Aorta (tissue), 5 donors: ENCODE measurements at regions not wholly inside any gene's neighbourhood (a gene's known extent, or its start where the extent isn't known, plus 50 kb on each side); places are given as distances from the start of the nearest gene placed in this dataset.

ENCODE experiments used
- ATAC-seq: fragments of 200-7000 bp; cut with Tn5 transposase; one replicate; pipeline ENCODE4 v1.9.1; 2022; ENCODE audit warnings: moderate library complexity; ENCODE audit not compliant: low FRiP score
- DNase-seq, 2 donors: peaks; one replicate each; pipeline ENCODE4 v3.0.0-alpha.2; 2020
- H3K27ac ChIP-seq, 2 donors: one replicate each; pipeline ENCODE4 v1.5.1; 2013; ENCODE audit warnings: low read length in 2 of 2, mild to moderate bottlenecking in 2 of 2, moderate library complexity in 2 of 2, control low read depth in 1 of 2, inconsistent platforms in 1 of 2, low read depth in 1 of 2
- H3K27me3 ChIP-seq, 2 donors: one replicate each; pipeline ENCODE4 v1.6.1; 2013; ENCODE audit warnings: control low read depth in 1 of 2, low read length in 1 of 2, mild to moderate bottlenecking in 1 of 2, moderate library complexity in 1 of 2; ENCODE audit not compliant: insufficient read depth in 2 of 2, control insufficient read depth in 1 of 2
- H3K36me3 ChIP-seq, 2 donors: one replicate each; pipeline ENCODE4 v1.6.1; 2013; ENCODE audit warnings: control low read depth in 1 of 2, low read length in 1 of 2, mild to moderate bottlenecking in 1 of 2; ENCODE audit not compliant: insufficient read depth in 2 of 2, control insufficient read depth in 1 of 2
- H3K4me1 ChIP-seq, 2 donors: one replicate each; pipeline ENCODE4 v1.6.1; 2013; ENCODE audit warnings: low read length in 2 of 2, control low read depth in 1 of 2, mild to moderate bottlenecking in 1 of 2, moderate library complexity in 1 of 2; ENCODE audit not compliant: insufficient read depth in 2 of 2, control insufficient read depth in 1 of 2
- H3K4me3 ChIP-seq, 2 donors: one replicate each; pipeline ENCODE4 v1.5.1; 2013; ENCODE audit warnings: low read length in 2 of 2, control low read depth in 1 of 2, mild to moderate bottlenecking in 1 of 2
- H3K9me3 ChIP-seq: one replicate; pipeline ENCODE4 v1.6.1; 2013; ENCODE audit warnings: mild to moderate bottlenecking, low read length; ENCODE audit not compliant: control insufficient read depth
- WGBS, 2 donors: extraction: QIAGEN DNeasy Blood & Tissue Kit; methylation state at CpG; one replicate each; pipeline ENCODE4 v1.1.7; 2013; 5-methylcytosine and 5-hydroxymethylcytosine counted together
- intact Hi-C, 2 donors: fragments of 100-400 bp; cut with DNase I; formaldehyde crosslinking; loops; one replicate each; pipeline versions ENCODE4 v1.14.2 to v1.15.0; 2022
- donor health status: healthy with polysubstance abuse.
- donor health status: Bipolar disorder and iron deficiency.
- donor health status: DM: no; HTN: no; CAD: no.
- donor health status: DM: no; HTN: no; CAD: no.
- donor health status: DM: yes; HTN: yes; CAD: no.

GRCh38 chr2:75416420-75417342 lies 144.1 kb downstream of the EVA1A start:
- intact Hi-C loops, result no loop called here

DNA sequence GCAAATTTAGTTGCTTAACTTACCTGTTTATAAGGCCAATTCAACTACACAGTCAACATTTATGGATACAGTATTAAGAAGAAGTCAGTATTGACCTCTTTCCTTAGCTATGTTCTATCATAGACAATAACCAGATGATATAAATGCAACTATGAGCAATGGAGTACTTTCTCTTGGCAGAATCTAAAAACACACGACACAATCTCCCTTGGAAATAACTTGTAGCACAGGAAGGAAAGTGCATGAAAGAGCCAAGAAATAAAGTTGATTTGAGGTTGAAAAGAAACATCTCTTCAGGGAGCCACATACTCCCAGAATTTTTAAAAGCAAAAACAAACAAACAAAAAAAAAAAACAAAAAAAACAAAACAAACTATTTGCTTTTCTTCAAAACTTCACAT lies 145.0 kb downstream of the EVA1A start:
- intact Hi-C loops, result no loop called here

More at GRCh38 chr2:75416420-75417342, 144.1 kb downstream of the EVA1A start:
- no peak for ATAC-seq
- no peaks in the 10 kb centered on the region for H3K4me1 ChIP-seq
- WGBS, 2 donors, result 26% methylated on average over 5 of the region's 5 CpGs
- no peak overlapping the region for H3K27ac ChIP-seq
- no peaks in the 10 kb centered on the region for H3K36me3 ChIP-seq
- no peak for DNase-seq
- H3K4me3 ChIP-seq, result no peak overlapping the region
- peaks cover 0 to 2% of the 10 kb centered on the region in 2 donors for H3K27me3 ChIP-seq
- H3K9me3 ChIP-seq, result no peaks in the 10 kb centered on the region

DNA sequence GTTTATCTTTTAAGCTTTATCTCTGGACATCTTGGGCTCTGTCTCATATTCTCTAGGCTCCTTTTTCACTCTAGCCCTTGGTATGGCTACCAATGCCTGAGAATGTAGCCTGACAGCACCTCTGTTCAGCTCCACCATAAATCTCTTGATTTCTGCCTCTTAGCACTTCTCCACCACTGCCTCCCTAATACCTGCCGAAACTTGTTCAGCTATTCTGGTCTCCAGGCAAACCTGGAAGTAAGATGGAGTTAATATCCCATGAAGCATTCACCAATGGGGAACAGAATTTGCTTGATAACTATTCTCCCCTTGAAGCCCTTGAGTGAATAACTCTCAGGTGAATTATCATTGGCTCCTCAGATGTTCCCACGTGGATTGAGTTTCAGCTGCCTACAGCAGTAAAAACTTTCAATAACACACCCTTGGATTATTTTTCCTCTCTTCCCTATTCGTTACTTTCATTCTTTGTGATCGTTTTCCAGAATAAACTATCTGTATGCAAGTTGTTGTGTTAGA lies 145.6 kb downstream of the EVA1A start:
- intact Hi-C loops, result no loop called here
- Histone ChIP-seq H3K9me3 (no peaks in the 10 kb centered on the region), H3K27ac (no peak overlapping the region), H3K36me3 (no peaks in the 10 kb centered on the region), H3K4me1 (no peaks in the 10 kb centered on the region), H3K4me3 (no peak overlapping the region), H3K27me3 (peaks cover 0 to 2% of the 10 kb centered on the region in 2 donors)
- DNase-seq (no peak), ATAC-seq (no peak)
- WGBS, 2 donors, result 80 to 82% methylated on average over 4 of the region's 4 CpGs

More for the DNA sequence above, 145.0 kb downstream of the EVA1A start:
- Histone ChIP-seq H3K27me3 (peaks cover 0 to 2% of the 10 kb centered on the region in 2 donors), H3K36me3 (no peaks in the 10 kb centered on the region), H3K4me1 (no peaks in the 10 kb centered on the region), H3K4me3 (no peak overlapping the region), H3K9me3 (no peaks in the 10 kb centered on the region), H3K27ac (no peak overlapping the region)
- WGBS, 2 donors, result 22 to 56% methylated on average over 1 of the region's 1 CpG
- ATAC-seq (no peak), DNase-seq (no peak)

- H3K9me3 ChIP-seq, result peaks cover 4% of the 10 kb centered on the region
- 45 to 51% methylated on average over 2 of the region's 2 CpGs for WGBS, 2 donors
- ATAC-seq (no peak), DNase-seq (no peak)
- H3K27me3 ChIP-seq, result peaks cover 0 to 2% of the 10 kb centered on the region in 2 donors
- no peaks in the 10 kb centered on the region for H3K4me1 ChIP-seq
- no peak overlapping the region for H3K27ac ChIP-seq
- intact Hi-C loops, result no loop called here
- no peak overlapping the region for H3K4me3 ChIP-seq
- H3K36me3 ChIP-seq, result no peaks in the 10 kb centered on the region
Observed at GRCh38 chr2:75411574-75411973, 149.2 kb downstream of the EVA1A start.

DNA sequence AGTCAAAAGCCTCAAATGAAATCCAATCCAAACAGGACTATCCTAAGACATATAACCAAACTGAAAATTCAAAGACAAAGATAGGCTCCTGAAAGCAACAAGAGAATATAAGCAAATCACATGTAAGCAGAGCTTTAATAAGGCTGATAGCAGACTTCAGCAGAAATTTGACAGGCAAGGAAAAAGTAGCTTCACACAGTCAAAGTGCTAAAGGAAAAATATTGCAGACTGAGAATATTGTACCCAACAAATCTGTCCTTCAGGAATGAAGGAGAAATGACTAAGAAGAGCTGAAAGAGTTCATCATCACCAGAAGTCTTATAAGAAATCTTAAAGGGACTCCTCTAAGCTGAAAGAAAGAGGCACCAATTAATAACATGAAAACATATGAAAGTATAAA lies 150.0 kb downstream of the EVA1A start:
- Histone ChIP-seq H3K9me3 (peaks cover 4% of the 10 kb centered on the region), H3K27ac (no peak overlapping the region), H3K36me3 (no peaks in the 10 kb centered on the region), H3K4me1 (no peaks in the 10 kb centered on the region), H3K27me3 (peaks cover 0 to 2% of the 10 kb centered on the region in 2 donors), H3K4me3 (no peak overlapping the region)
- DNase-seq (no peak), ATAC-seq (no peak)
- intact Hi-C loops, result no loop called here

- no peak overlapping the region for H3K27ac ChIP-seq
- intact Hi-C loops, result loop anchor here (5.0 to 10.0 kb wide), 4 partner anchors 344 to 724 kb away; no protein-coding TSS in a partner anchor
- ATAC-seq (no peak), DNase-seq (no peak)
- peaks cover 0 to 2% of the 10 kb centered on the region in 2 donors for H3K27me3 ChIP-seq
- H3K4me3 ChIP-seq, result no peak overlapping the region
- H3K9me3 ChIP-seq, result peaks cover 4% of the 10 kb centered on the region
- no peaks in the 10 kb centered on the region for H3K36me3 ChIP-seq
- no peaks in the 10 kb centered on the region for H3K4me1 ChIP-seq
Observed at GRCh38 chr2:75408771-75409170, 152.0 kb downstream of the EVA1A start.

GRCh38 chr2:75407038-75407530 lies 153.7 kb downstream of the EVA1A start:
- no peaks in the 10 kb centered on the region for H3K4me1 ChIP-seq
- no peaks in the 10 kb centered on the region for H3K36me3 ChIP-seq
- DNase-seq (no peak), ATAC-seq (no peak)
- H3K27me3 ChIP-seq, result no peaks in the 10 kb centered on the region
- WGBS, 2 donors, result 51 to 56% methylated on average over 3 of the region's 3 CpGs
- intact Hi-C loops, result loop anchor here (5.0 to 10.0 kb wide), 4 partner anchors 342 to 722 kb away; no protein-coding TSS in a partner anchor
- no peak overlapping the region for H3K27ac ChIP-seq
- no peak overlapping the region for H3K4me3 ChIP-seq
- H3K9me3 ChIP-seq, result peaks cover 4% of the 10 kb centered on the region

DNA sequence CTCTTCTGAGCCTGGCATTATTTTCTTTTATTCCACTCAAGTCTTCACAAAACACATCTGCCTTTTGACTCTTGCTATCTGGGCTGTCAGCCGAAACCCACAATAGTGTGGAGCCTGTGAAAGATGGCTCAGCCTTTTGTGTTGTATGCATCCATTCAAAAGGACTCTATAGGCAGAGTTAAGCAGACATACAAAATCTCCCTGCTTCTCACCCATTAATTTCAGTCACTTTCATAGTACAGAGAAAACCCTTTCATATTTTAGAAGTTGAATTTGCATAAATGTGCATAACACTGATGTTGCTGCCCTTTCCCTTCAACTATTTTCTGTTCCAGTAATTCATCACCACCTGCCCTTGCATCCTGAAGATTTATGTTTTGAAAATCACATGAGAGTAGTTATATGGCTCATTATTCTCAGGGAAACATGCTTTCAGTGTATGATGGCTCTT lies 154.6 kb downstream of the EVA1A start:
- no peaks in the 10 kb centered on the region for H3K4me1 ChIP-seq
- no peak overlapping the region for H3K27ac ChIP-seq
- no peaks in the 10 kb centered on the region for H3K36me3 ChIP-seq
- peaks cover 4% of the 10 kb centered on the region for H3K9me3 ChIP-seq
- ATAC-seq (no peak), DNase-seq (no peak)
- 43 to 50% methylated on average over 1 of the region's 1 CpG for WGBS, 2 donors
- H3K27me3 ChIP-seq, result no peaks in the 10 kb centered on the region
- intact Hi-C loops, result loop anchor here (5.0 to 10.0 kb wide), 4 partner anchors 341 to 721 kb away; no protein-coding TSS in a partner anchor
- no peak overlapping the region for H3K4me3 ChIP-seq
